GM12891 (cell line): ENCODE measurements at regions not wholly inside any gene's neighbourhood (a gene's known extent, or its start where the extent isn't known, plus 50 kb on each side); places are given as distances from the start of the nearest gene placed in this dataset.

ENCODE experiments used
- DNase-seq: peaks from one replicate; pipeline ENCODE4 v3.0.0; 2011; ENCODE audit warnings: low spot score; ENCODE audit not compliant: insufficient read length
- FAIRE-seq: peaks from 2 replicates; lab custom pipeline; 2011; peaks lifted over from hg19 to GRCh38; lab: Jason Lieb, UNC
- PAX5 ChIP-seq: IDR thresholded peaks from 2 replicates; pipeline ENCODE4 v1.6.1; 2011; ENCODE audit warnings: low read length, moderate library complexity, mild to moderate bottlenecking; ENCODE audit not compliant: insufficient read depth, severe bottlenecking
- POLR2A ChIP-seq: IDR thresholded peaks from 2 replicates; pipeline ENCODE4 v1.6.1; 2011; ENCODE audit warnings: low read depth, low read length, control low read depth
- POLR2AphosphoS5 ChIP-seq: IDR thresholded peaks from 2 replicates; pipeline ENCODE4 v1.6.1; 2011; ENCODE audit warnings: low read depth, low read length, control low read depth
- POU2F2 ChIP-seq: IDR thresholded peaks from 2 replicates; pipeline ENCODE4 v1.6.1; 2011; ENCODE audit warnings: low read depth, mild to moderate bottlenecking, control low read depth, low read length, moderate library complexity
- SPI1 ChIP-seq: IDR thresholded peaks from 2 replicates; pipeline ENCODE4 v1.6.1; 2011; ENCODE audit warnings: low read depth, low read length, control low read depth
- TAF1 ChIP-seq: IDR thresholded peaks from 2 replicates; pipeline ENCODE4 v1.6.1; 2011; ENCODE audit warnings: low read depth, low read length, control low read depth

GRCh38 chr5:156004754-156005153, 322.2 kb upstream of the SGCD start:
- DNase-seq (no peak), FAIRE-seq (no peak)
- no peak for TF ChIP-seq TAF1
- TF ChIP-seq POU2F2 = no peak
- no peak for TF ChIP-seq PAX5
- TF ChIP-seq POLR2A = no peak
- TF ChIP-seq SPI1 = no peak
- no peak for TF ChIP-seq POLR2AphosphoS5

DNA sequence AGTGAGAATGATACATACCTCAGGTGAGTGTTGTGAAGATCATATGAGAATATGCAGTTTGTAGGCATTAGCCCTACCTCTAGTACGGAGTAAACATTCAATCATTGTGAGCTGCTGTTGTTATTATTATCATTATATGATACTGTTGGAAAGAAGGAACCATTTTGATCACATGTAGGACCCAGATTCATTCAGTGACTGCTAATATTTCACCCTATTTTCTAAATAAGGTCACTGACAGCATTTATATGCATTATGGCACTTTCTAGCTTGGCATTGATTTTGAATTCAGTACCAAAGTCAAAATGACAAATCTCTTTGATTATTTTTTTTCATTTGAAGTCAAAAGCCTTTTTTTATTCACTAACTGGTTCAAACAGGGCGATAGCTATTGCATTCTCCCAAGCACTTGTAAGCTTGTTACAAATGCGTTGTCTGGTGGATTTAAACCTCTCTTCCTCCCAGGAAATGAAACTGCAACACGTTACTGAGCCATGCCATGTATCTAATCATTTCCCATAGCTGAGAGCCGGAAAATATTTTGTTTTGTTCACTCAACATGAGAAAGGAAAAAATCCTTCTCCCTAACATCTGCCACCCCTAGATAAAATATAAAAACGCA, 320.8 kb upstream of the SGCD start:
- DNase-seq (no peak), FAIRE-seq (no peak)
- TF ChIP-seq POU2F2 = no peak
- no peak for TF ChIP-seq POLR2A
- TF ChIP-seq TAF1 = no peak
- TF ChIP-seq POLR2AphosphoS5 = no peak
- TF ChIP-seq PAX5 = no peak
- no peak for TF ChIP-seq SPI1

DNA sequence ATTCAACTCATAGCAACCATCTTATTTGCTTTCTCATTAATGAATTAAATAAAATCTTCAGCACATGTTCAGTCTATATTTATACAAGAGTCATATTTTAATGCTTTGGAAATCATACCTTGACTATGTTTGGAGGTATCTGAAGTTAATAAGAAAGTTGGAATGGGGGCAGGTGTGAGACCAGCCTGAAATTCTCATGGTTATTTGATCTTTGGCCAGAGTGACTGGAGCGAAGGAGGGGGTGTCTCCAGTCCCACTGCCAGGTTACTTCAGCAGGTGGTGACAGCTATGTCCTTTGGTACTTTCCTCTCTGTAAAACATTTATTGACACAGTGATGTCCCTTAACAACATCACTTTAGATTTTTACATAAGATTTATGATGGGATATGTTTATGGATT, 318.1 kb upstream of the SGCD start:
- FAIRE-seq = no peak
- DNase-seq = no peak
- TF ChIP-seq SPI1 = no peak
- no peak for TF ChIP-seq PAX5
- no peak for TF ChIP-seq POLR2AphosphoS5

- FAIRE-seq = no peak
- DNase-seq = no peak
- TF ChIP-seq POLR2AphosphoS5 (no peak), TAF1 (no peak), PAX5 (no peak), POLR2A (no peak), SPI1 (no peak), POU2F2 (no peak)
These were observed 317.4 kb upstream of the SGCD start for GRCh38 chr5:156009583-156009982.

- DNase-seq (no peak), FAIRE-seq (no peak)
- TF ChIP-seq POU2F2 = no peak
- no peak for TF ChIP-seq POLR2A
- TF ChIP-seq PAX5 = no peak
- no peak for TF ChIP-seq SPI1
- no peak for TF ChIP-seq TAF1
- no peak for TF ChIP-seq POLR2AphosphoS5
These were observed 311.8 kb upstream of the SGCD start for GRCh38 chr5:156015137-156015536.

- TF ChIP-seq POLR2A (no peak), POLR2AphosphoS5 (no peak), PAX5 (no peak), TAF1 (no peak), POU2F2 (no peak), SPI1 (no peak)
- no peak for FAIRE-seq
- DNase-seq = no peak
These were observed 307.8 kb upstream of the SGCD start for GRCh38 chr5:156019130-156019529.

- TF ChIP-seq PAX5 (no peak), TAF1 (no peak), POLR2AphosphoS5 (no peak), POLR2A (no peak), SPI1 (no peak), POU2F2 (no peak)
- FAIRE-seq (no peak), DNase-seq (no peak)
These were observed 307.3 kb upstream of the SGCD start for GRCh38 chr5:156019571-156020180.

DNA sequence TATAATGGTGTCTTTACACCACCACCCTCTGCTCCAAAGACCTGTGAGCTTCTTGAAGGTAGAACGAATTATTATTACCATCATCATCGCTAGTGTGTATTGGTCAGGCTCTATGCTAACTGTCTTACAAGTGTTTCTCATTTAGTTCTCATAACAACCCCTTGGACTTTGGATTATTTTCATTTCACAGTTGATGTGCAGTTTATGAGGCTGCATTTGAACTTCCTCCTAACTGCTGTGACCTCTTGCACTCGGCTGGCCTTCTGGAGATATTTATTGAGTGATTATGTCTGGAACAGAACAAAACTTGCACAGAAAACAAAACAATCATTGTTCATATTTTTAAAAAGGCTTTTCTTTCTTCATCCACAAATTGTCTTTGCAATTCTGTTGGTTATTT, 306.3 kb upstream of the SGCD start:
- TF ChIP-seq POLR2AphosphoS5 (no peak), PAX5 (no peak), POLR2A (no peak), TAF1 (no peak), POU2F2 (no peak), SPI1 (no peak)
- DNase-seq (no peak), FAIRE-seq (no peak)

DNA sequence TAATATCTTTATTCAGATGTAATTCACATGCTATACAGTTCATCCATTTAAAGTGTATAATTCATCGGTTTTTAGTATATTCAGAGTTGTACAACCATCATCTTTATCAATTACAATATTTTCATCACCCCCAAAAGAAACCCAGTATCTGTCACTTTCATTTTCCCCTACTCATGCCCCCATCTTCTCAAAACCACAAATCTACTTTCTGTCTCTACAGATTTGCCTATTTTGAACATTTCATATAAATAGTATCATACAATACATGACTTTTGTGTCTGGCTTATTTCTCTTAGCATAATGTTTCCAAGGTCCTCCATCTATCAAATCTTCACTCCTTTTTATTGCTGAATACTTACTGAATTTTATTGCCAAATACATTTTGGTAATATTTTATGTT, 305.1 kb upstream of the SGCD start:
- DNase-seq (no peak), FAIRE-seq (no peak)
- TF ChIP-seq POU2F2 (no peak), POLR2AphosphoS5 (no peak), PAX5 (no peak), SPI1 (no peak), TAF1 (no peak), POLR2A (no peak)

DNA sequence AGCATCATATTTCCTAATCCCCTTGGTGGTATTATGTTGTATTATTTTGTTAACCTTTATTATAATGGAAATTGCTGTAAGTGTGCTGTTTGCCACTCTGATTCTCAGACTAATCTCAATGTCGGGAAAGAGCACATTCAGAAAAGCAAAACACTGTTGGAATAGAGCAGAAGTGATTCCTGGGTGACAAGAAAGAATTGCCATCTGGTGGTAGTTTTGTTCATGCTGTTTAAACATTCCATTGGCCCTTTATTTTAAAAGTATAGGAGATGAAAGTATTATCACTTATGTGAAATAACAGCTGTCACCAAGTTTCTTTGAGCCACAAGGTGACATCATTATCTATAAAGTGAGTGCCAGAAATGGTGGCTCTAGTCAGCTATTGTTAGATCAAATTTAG, 301.3 kb upstream of the SGCD start:
- no peak for DNase-seq
- TF ChIP-seq SPI1 = no peak
- TF ChIP-seq POU2F2 = no peak
- TF ChIP-seq POLR2AphosphoS5 = no peak
- TF ChIP-seq PAX5 = no peak
- TF ChIP-seq TAF1 = no peak
- FAIRE-seq = no peak
